Left ventricle myocardium superior (tissue), 1 donor: ENCODE measurements at regions not wholly inside any gene's neighbourhood (a gene's known extent, or its start where the extent isn't known, plus 50 kb on each side); places are given as distances from the start of the nearest gene placed in this dataset.

ENCODE experiments used
- ATAC-seq: fragments of 200-7000 bp; cut with Tn5 transposase; one replicate; pipeline ENCODE4 v1.9.1; 2020; ENCODE audit warnings: mild to moderate bottlenecking, moderate library complexity
- DNase-seq: peaks from one replicate; pipeline ENCODE4 v3.0.0-alpha.2; 2020
- intact Hi-C: fragments of 100-400 bp; cut with micrococcal nuclease; formaldehyde crosslinking; loops from one replicate; pipeline ENCODE4 v1.11.0; 2022
- donor health status: DM: no; HTN: yes; CAD: no; lungs with severe emphysema.

DNA sequence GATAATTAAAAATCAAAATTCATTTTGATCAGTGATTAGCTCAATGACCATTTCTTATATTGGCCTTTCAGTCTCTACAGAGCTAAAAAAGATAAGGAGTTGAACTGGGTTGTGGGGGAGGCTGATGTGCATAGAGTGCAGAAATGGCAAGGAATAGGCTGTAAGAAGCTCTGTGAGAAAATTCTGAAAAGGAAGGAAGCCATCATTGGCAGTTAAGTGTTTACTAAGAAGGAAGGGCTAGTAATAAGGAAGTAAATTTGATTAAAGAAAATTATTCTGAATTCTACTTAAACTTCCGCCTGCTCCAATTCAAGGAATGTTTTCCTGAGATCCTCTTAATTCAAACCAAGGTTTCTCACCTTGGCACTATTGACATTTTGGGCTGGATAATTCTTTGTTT lies 187.5 kb downstream of the MZT1 start:
- DNase-seq = no peak
- ATAC-seq = no peak
- intact Hi-C loops = no loop called here

DNA sequence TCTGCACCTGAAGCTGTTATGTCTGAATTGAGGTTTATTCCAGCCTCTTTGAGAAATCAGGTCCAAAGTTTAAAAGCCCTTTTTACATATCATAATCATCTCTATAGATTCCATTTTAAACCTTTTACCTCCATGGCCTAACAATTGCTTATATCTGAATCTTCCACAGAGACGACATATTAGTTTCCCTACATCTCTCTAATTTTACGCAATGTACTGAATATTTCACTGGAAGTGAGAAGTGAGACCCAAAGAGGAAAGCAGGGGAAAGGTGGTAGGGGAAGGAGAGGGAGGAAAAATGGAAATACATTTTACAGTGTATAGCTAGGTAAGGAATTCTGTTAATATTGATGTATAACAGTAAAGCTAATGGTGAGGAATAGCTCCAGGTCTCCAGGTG lies 189.6 kb downstream of the MZT1 start:
- no peak for DNase-seq
- ATAC-seq = no peak
- intact Hi-C loops = no loop called here

DNA sequence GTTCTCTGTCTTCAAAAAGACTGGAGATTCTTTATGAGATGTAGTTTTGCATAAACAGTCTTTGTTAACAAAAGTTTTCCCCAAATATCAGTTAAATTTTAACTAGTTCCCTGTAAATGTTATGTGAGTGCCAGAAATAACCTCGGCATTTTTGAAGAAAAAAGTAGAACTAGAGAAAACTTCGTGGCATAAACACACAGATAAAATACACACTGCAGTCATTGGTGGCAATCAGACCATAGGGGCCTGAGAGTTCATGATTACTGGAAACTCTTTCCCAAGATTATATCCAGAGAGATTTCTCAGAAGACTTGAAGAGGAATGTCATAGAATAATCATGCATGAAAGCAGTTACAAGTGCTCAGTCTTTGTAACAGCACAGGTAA lies 190.0 kb downstream of the MZT1 start:
- DNase-seq (no peak), ATAC-seq (no peak)
- intact Hi-C loops = no loop called here

DNA sequence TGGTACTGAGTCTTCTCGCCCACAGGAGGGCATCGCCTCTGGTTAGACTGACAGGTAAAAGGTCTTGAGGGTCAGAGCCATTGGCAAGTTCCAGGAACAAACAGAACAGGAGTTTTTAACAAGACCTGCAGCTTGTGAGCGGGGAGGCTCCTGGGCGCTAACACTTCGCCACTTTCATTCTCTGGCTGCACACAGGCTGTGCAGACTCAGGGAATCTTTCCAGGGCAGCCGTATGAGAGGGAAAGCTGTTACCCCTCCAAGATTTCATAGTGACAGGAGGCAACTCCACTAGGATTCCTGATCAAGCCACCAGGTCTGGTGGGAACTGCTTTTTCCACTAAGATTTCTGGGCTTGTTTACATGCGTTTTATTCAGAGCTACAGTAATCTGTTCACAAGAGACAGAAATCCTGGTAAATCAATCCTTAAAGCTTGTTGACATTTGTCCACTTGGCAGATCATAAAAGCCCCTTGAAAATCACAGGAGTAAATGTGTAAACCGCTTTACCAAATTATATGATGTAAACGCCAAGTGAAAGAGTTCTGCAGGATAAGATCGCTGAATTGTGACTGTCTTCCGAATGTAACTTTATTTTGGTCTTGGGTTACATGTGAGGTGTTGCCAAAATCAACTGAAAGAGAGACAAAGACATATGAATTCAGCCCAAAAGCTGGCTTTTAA lies 190.6 kb downstream of the MZT1 start:
- intact Hi-C loops = no loop called here
- DNase-seq (no peak), ATAC-seq (no peak)

DNA sequence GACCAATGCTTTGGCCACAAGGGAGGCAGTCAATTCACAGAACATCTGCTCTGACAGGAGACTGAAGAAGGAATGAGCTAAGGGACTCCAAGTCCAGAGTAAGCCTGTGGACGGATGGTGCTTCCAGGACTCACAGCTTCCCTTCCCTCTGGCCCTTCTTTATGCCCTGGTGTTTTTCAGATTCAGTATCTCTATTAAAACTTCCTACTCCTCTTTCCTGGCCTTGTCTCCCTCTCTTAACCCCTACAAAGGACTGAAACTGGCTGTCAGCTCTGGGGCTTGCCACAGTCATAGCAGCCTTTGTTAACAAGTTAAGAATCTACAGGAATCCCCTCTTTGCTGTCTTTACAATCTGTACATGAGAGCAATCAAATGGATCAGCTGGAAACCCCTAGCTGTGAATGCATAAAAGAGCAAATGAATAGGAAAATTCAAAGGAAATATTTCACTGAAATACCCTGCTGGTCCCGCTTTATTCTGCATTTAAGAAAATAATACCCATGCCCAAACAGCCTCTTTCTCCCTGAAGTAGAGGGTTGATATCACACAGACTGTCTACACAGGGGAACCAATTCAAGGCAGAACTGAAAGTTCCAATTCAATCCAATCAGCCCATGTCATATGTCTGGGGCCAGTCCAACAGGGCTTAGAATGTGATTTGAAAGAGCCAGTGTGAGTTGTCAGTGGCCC lies 192.3 kb downstream of the MZT1 start:
- intact Hi-C loops = no loop called here
- ATAC-seq = no peak
- no peak for DNase-seq

DNA sequence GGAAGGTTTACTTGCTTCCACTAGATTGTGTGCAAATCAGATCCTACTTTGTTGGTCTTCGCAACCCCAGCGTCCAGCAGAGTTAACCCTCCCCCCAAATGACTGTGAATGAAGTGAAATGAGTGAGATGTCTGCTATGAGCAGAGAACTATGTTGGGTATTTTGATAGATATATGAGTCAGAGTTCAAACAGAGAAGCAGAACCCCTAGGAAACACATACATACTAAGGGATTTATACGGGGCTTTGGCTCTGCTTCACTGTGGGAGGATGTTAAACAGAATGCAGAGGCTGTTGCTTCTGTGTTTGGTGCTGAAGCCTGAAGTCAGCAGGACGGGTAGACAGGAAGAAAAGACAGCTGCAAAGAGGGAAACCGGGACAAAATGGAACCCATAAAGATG lies 197.0 kb downstream of the MZT1 start:
- no peak for DNase-seq
- ATAC-seq = no peak
- intact Hi-C loops = no loop called here

DNA sequence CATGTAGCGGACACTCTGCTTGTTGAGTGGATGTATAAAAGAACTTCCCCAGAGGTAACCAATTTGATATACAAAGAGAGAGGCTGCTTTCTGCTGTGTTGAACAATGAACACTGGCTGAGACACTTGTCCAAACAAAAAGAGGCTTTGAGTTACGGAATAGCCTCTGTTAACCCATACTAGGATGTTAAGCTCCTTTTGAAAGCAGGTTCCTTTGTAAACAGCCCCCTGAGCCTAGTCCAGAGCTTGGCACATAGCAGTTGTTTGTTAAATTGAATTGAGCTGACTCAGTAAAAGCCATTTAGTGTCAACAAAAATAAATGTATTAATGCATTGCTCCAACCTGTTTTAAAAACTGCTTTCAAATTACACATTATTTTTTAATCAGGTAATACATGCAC lies 200.1 kb downstream of the MZT1 start:
- no peak for ATAC-seq
- intact Hi-C loops = no loop called here
- DNase-seq = no peak

DNA sequence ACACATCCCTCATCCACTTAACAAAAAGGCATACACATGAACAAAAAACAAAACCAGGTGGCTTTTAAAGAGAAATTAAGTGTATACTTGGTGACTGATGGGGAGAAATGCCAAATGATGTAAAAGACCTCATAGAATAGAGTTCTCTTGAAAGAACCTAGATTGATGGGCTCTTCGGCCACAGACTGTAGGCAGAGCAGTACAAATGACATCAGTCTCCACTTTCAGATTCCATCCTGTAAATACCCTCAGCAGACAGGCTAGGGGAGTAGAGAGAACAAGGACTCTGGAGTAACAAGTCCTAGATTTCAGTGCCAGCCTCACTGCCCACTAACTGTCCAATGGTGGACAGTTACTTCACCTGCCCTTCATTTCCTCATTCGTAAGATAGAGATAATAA lies 203.8 kb downstream of the MZT1 start:
- no peak for ATAC-seq
- DNase-seq = no peak
- intact Hi-C loops = no loop called here

DNA sequence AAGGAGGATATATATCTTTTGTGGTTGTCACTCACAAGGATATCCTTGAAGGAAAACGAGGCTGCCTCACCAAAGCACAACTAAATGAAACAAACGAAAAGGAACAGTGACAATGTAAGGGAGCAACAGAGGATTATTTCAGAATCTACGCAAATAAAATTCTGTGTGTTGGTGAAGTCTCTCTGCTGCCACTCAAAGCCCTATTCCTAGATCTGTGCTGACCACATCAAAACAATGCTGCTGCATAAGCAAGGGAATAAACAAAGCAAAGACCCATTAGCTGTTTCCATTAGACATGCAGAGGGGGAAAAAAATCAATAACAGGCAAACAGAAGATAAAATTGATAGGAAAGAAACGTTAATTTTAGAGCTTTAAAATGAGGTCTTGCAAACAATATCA lies 204.4 kb downstream of the MZT1 start:
- no peak for DNase-seq
- intact Hi-C loops = no loop called here
- no peak for ATAC-seq

DNA sequence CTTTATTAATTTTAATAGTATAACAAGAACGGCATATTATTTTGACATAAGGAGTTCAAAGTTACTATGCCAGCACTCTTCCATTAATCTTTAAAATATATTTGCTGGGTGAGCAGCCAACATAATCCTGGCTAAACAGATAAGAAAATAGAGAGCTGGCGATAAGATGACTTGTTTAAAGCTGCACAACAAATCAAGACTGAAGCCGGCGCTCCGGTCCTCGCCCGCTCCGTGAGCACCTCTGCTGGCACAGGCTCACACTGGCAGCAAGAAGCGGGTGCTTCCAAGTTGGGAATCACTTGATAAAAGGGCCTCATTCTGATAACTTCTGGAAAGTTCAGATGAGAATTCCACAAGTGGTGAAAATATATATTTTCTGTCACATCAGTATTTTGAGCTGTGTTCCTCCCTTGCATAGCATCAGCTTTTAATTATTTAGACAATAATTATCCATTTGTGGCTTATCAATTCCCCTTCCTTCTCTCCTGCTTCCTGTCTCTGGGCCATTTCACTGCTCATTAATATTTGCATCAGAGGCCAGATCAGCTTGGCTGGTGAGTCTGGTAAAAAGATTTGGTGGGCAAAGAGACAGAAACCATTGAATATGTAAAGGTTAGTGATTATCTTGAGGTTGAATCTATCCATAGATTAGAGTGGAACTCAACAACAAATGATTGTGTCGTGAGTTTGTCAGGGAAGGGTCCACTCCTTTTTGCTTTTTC lies 205.3 kb downstream of the MZT1 start:
- intact Hi-C loops = no loop called here
- DNase-seq = no peak
- no peak for ATAC-seq

DNA sequence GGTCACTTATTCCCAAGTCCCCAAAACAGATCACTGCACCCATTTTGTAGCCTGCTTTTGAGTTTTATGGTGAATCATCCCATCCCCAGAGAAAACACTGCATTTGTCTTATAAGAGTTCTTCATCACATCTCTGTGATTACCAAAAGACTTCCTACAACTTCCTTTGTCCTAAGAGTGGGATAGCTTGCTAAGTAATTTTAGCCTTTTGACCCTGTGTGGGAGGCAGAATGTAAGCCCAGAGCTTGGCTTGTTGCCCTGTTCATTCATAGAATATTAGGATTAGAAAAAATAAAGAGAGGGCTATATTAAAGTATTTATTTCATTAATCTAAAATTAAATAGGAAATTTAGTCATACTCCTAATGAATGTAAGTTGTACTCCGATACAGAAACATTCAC lies 213.3 kb downstream of the MZT1 start:
- intact Hi-C loops = no loop called here
- no peak for DNase-seq
- ATAC-seq = no peak

DNA sequence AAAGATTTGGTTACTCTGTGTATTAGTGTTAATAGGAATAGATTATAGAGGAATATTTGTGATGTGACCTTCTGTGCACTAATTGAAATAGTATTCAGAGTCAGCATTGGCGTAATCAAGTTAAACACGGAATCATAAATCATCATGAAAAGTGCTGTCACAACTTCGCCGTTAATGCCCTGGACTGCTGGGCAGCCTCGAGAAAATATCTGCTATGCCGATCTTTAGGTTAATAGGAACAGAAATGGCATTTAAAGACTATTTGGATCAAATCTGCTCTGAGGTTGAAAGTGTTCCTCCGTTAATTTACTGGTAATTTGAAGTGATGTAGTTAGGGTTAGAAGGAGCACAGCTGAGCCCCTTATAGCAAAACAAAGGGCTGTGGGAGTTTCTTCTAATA lies 219.0 kb downstream of the MZT1 start:
- no peak for ATAC-seq
- intact Hi-C loops = no loop called here
- DNase-seq = no peak

DNA sequence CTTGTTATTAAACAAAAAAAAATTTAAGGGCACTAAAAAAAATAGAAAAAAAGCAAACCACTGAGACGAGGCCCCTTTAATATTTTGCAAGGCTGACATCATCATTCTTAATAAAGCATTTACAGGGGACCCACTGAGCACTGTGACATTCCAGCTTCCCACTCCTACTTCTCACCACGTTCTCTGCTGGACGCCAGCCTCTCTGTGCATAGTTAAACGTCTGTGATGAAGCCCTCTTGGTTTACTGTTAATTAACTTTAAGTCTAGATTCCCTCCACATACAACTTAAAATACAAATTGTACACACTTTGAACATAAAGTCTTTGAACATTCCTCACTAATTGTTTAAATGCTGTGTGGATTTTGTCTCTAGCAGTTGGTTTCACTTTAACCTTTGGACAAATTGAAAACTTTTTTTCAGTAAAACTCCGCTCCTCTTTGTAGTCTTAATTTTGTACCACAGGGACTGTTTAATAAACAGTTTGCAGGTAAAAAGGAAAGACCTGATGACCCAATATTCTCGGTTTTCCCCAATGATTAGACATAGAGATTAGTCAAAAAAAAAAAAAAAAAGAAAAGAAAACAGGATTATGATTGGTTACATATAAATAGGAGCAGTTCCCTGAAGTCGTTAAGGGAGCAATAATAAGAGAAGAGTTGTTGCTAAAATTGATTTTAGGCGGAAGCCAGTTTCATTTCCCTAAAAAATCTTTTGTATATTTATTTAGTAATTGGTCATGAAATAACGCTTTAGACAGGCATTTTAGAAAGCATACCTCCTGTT lies 219.8 kb downstream of the MZT1 start:
- intact Hi-C loops = no loop called here
- ATAC-seq (no peak), DNase-seq (no peak)

DNA sequence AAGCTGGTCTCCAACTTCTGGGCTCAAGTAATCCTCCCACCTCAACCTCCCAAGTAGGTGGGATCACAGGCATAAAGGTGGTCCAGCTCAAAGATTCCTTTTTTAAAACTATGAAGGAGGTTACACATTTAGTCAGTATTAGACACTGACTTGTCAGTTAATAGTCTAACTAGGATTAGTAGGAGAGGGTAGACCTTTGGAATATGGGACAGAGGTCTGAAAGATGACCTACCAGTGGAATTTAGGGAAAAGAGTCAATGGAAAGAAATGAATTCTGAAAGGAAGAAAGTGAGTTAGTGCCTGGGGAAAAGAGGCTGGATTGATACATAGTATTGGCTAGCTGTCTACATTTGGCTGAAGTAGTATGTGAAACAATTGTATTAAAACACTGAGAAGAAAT lies 220.7 kb downstream of the MZT1 start:
- DNase-seq (no peak), ATAC-seq (no peak)
- intact Hi-C loops = no loop called here

DNA sequence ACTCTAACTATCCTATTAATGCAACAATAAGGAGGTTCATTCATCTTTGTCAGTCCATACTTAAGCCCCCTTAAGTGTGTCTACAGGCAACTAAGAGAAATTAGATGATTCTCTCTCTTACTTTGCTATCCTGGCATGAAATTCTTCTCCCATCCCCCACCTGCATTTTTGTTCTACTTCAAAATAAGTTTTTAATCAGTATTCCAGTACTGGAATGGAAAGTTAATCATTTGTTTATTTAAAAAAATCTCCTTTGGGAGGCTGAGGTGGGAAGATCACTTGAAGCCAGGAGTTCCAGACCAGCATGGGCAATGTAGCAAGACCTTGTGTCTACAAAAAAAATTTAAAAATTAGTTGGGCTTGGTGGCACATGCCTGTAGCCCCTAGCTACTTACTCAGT lies 222.1 kb downstream of the MZT1 start:
- intact Hi-C loops = no loop called here
- ATAC-seq (no peak), DNase-seq (no peak)

DNA sequence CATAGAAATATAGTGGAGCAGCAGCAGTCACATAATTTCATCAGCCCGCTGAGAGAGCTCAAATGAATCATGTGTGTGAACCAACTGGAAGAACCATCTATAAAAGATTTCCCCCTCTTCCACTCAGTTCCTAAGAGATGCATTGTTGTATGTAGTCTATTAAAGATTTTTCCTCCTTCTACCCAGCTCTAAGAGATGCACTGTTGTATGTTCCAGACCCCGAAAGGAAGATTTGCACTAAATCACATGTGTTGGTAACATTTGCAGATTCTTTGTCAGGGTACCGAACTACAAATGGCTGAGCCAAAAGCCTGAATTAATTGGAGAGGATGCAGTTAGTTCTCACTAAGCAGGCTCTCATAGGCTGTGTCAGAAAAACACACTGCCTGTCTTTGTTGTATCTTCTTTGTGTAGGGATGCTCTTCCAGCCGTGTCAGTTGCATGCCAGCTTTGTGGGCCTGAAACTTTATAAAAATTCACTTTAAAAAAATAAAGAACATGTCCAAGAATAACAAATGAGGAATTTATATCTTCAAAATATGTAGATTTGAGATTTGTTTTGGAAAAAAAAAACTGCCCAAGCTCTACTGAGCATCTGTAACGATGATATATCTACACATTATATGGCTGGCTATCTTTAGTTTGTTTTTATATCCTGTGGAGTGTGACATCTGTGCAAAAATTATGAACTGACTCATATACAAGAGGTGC lies 223.1 kb downstream of the MZT1 start:
- DNase-seq (no peak), ATAC-seq (no peak)
- intact Hi-C loops = no loop called here

DNA sequence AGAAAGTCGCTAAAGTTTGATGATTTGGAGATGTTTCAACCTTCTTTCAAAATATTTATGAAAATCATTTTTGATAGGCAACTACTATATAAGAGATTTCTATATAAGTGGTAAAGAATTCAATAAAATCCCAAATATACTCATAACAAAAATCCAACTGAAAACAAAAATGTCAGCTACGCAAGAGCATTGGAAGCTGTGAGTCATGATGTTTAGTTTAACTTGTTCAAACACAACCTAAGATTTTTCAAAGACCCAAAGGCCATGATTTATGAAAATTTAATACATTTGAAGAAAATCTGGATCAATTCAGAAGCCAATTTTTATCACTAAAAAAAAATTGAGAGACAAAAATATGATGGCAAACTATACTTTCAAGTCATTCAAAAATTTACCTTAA lies 226.6 kb downstream of the MZT1 start:
- intact Hi-C loops = no loop called here
- no peak for ATAC-seq

DNA sequence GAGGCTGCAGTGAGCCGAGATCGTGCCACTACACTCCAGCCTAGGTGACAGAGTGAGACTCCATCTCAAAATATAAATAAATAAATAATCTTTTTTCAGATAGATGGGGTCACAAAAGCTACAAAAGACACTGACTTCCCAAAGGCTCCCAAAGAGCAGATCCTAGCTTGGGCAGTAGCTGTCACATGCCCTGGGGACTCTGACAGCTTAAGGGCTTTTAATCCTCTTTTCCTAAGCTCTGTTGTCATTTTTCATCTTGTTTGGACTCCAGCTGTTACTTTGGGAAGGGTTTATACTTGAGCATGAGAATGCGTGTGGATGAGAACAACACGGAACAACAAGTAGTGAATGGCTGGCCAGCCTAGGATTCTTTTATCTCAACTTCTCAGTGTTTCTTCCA lies 231.7 kb downstream of the MZT1 start:
- intact Hi-C loops = no loop called here
- no peak for DNase-seq
- no peak for ATAC-seq

More for the DNA sequence above, 226.6 kb downstream of the MZT1 start:
- no peak for DNase-seq

DNA sequence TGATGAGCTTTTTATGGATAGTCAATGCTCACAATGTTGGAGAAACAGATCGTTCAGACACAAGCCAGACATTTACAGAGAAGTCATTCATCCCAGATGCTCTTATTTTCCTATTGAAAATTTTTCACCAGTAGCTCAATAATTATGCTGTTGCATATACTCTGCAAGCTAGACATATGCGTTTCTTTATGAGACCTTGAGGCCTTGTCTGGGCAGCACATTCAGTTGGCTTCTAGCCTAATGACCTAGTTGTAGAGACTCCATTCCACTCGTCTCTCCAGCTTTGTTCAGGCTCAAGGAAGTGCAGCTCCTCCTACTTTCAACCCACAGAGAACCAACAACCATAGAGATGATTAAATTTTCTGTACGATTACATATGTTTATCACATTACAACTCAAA lies 237.7 kb downstream of the MZT1 start:
- ATAC-seq = no peak
- no peak for DNase-seq
- intact Hi-C loops = no loop called here

DNA sequence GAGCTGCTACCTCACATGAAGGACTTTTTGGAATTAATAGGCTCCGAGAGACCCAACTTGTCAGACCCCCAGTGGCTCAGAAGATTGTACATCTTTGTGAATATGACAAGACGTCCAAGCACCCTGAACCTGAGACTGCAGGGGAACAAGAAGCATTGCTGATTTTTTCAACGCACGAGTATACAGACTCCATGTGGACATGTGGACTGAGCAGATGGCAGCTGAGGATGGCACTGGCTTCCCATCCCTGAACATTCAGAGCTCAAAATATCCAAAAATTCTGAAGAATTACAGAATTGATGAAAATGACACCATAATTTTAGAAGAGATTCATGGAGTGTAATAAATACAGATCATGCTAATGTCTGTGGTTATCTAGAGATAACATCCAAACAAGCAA lies 254.1 kb downstream of the MZT1 start:
- intact Hi-C loops = no loop called here
- no peak for DNase-seq

More for the DNA sequence above, 254.1 kb downstream of the MZT1 start:
- ATAC-seq = no peak
